ENCODE measurements at regions not wholly inside any gene's neighbourhood (a gene's known extent, or its start where the extent isn't known, plus 50 kb on each side); places are given as distances from the start of the nearest gene placed in this dataset.
"Not testable (repeated sequence)": the region's sequence is repeated elsewhere in the genome, so short reads cannot be mapped to it uniquely, and the experiment has no call there.

GRCh38 chr3:27553886-27554540 is 69.8 kb upstream of the SLC4A7 start:
- peak overlapping the region in 1 of 3 experiments; percentile 7 for H3K4me3 ChIP-seq (replicated peaks in 1 of 3; ENCODE audit: low read depth in 2 of 3, low read length in 3 of 3)
- H3K4me3 Mint-ChIP-seq, result no peak overlapping the region
- H2AFZ ChIP-seq (ENCODE audit: insufficient read depth, low read depth, low read length, poor library complexity, severe bottlenecking), result no peak overlapping the region
- 14% methylated on average over 1 of the region's 2 CpGs for WGBS (ENCODE audit: insufficient coverage)
- DNase-seq, result peak in 2 of 3 donors; percentile 37 to 78
- TF ChIP-seq CTCF (IDR thresholded peaks at IDR 0.05), result no peak
- no peak overlapping the region for H3K9ac ChIP-seq (ENCODE audit: insufficient read depth, low read length, poor library complexity, severe bottlenecking)
- H3K4me2 ChIP-seq (replicated peaks; ENCODE audit: extremely low read depth, low read length, poor library complexity, severe bottlenecking), result peak overlapping the region; percentile 6
- peak overlapping the region in 6 of 7 donors; percentile 63 to 88 (median 72) for H3K27ac Mint-ChIP-seq
- peaks cover 30% of the 10 kb centered on the region for H3K4me1 Mint-ChIP-seq
- no peaks in the 10 kb centered on the region for H3K27me3 ChIP-seq (ENCODE audit: control insufficient read depth in 2 of 2, insufficient read depth in 2 of 2, low read length in 2 of 2)
- H3K79me2 ChIP-seq (ENCODE audit: insufficient read depth, low read length), result no peaks in the 10 kb centered on the region
- intact Hi-C loops (cut with micrococcal nuclease), result loop anchor here in 1 of 2 donors (5.0 kb wide), 1 partner anchor 38 kb away; no protein-coding TSS in a partner anchor
- no peaks in the 10 kb centered on the region for H3K36me3 ChIP-seq (replicated peaks in 1 of 2; ENCODE audit: control insufficient read depth in 1 of 2, insufficient read depth in 2 of 2, low read length in 2 of 2)
- H3K27ac ChIP-seq (ENCODE audit: low read depth in 1 of 2, low read length in 2 of 2), result peak overlapping the region in 1 of 2 donors; percentile 34
- H3K27me3 Mint-ChIP-seq (ENCODE audit: low read depth in 3 of 3), result peaks cover 2 to 4% (median 2%) of the 10 kb centered on the region in 3 donors
- H3K36me3 Mint-ChIP-seq, result no peaks in the 10 kb centered on the region
- H3K9me3 ChIP-seq (replicated peaks in 1 of 2; ENCODE audit: control insufficient read depth in 1 of 2, insufficient read depth in 1 of 2, low read length in 2 of 2), result no peaks in the 10 kb centered on the region
- no peaks in the 10 kb centered on the region for H4K20me1 ChIP-seq (ENCODE audit: insufficient read depth, low read length)
- H3K9me3 Mint-ChIP-seq, result peaks cover 0 to 3% (median 0%) of the 10 kb centered on the region in 7 donors
- peaks cover 28 to 29% of the 10 kb centered on the region in 2 donors for H3K4me1 ChIP-seq (ENCODE audit: control insufficient read depth in 1 of 2, insufficient read depth in 2 of 2, low read length in 2 of 2)

GRCh38 chr3:27552708-27553107 is 68.5 kb upstream of the SLC4A7 start:
- not testable (repeated sequence) for H3K27me3 Mint-ChIP-seq (ENCODE audit: low read depth in 3 of 3); H3K4me3 ChIP-seq (replicated peaks in 1 of 3; ENCODE audit: low read depth in 2 of 3, low read length in 3 of 3); H4K20me1 ChIP-seq (ENCODE audit: insufficient read depth, low read length); H3K4me2 ChIP-seq (replicated peaks; ENCODE audit: extremely low read depth, low read length, poor library complexity, severe bottlenecking); H3K36me3 Mint-ChIP-seq; H3K36me3 ChIP-seq (replicated peaks in 1 of 2; ENCODE audit: control insufficient read depth in 1 of 2, insufficient read depth in 2 of 2, low read length in 2 of 2); H3K27me3 ChIP-seq (ENCODE audit: control insufficient read depth in 2 of 2, insufficient read depth in 2 of 2, low read length in 2 of 2); DNase-seq; H3K9me3 ChIP-seq (replicated peaks in 1 of 2; ENCODE audit: control insufficient read depth in 1 of 2, insufficient read depth in 1 of 2, low read length in 2 of 2); H3K4me3 Mint-ChIP-seq; H3K9ac ChIP-seq (ENCODE audit: insufficient read depth, low read length, poor library complexity, severe bottlenecking); H3K79me2 ChIP-seq (ENCODE audit: insufficient read depth, low read length); H2AFZ ChIP-seq (ENCODE audit: insufficient read depth, low read depth, low read length, poor library complexity, severe bottlenecking); H3K9me3 Mint-ChIP-seq; H3K27ac ChIP-seq (ENCODE audit: low read depth in 1 of 2, low read length in 2 of 2)
- peaks cover 28 to 29% of the 10 kb centered on the region in 2 donors for H3K4me1 ChIP-seq (ENCODE audit: control insufficient read depth in 1 of 2, insufficient read depth in 2 of 2, low read length in 2 of 2)
- H3K4me1 Mint-ChIP-seq, result peaks cover 30% of the 10 kb centered on the region
- 93% methylated on average over 2 of the region's 5 CpGs for WGBS (ENCODE audit: insufficient coverage)
- intact Hi-C loops (cut with micrococcal nuclease), result loop anchor here in 1 of 2 donors (5.0 kb wide), 1 partner anchor 40 kb away; no protein-coding TSS in a partner anchor
- H3K27ac Mint-ChIP-seq, result peak overlapping the region in 2 of 7 donors; percentile 7 to 27

GRCh38 chr3:27551413-27551812 is 67.2 kb upstream of the SLC4A7 start:
- H3K9ac ChIP-seq (ENCODE audit: insufficient read depth, low read length, poor library complexity, severe bottlenecking); H3K79me2 ChIP-seq (ENCODE audit: insufficient read depth, low read length); H3K27me3 Mint-ChIP-seq (ENCODE audit: low read depth in 3 of 3); DNase-seq; H3K36me3 Mint-ChIP-seq; H3K27me3 ChIP-seq (ENCODE audit: control insufficient read depth in 2 of 2, insufficient read depth in 2 of 2, low read length in 2 of 2); H3K27ac ChIP-seq (ENCODE audit: low read depth in 1 of 2, low read length in 2 of 2); H3K27ac Mint-ChIP-seq; H3K4me3 ChIP-seq (replicated peaks in 1 of 3; ENCODE audit: low read depth in 2 of 3, low read length in 3 of 3); H3K4me2 ChIP-seq (replicated peaks; ENCODE audit: extremely low read depth, low read length, poor library complexity, severe bottlenecking); H3K9me3 ChIP-seq (replicated peaks in 1 of 2; ENCODE audit: control insufficient read depth in 1 of 2, insufficient read depth in 1 of 2, low read length in 2 of 2); H3K4me3 Mint-ChIP-seq; H4K20me1 ChIP-seq (ENCODE audit: insufficient read depth, low read length); H3K9me3 Mint-ChIP-seq; H2AFZ ChIP-seq (ENCODE audit: insufficient read depth, low read depth, low read length, poor library complexity, severe bottlenecking); H3K36me3 ChIP-seq (replicated peaks in 1 of 2; ENCODE audit: control insufficient read depth in 1 of 2, insufficient read depth in 2 of 2, low read length in 2 of 2): not testable (repeated sequence)
- WGBS (ENCODE audit: insufficient coverage), result 100% methylated on average over 1 of the region's 4 CpGs
- peaks cover 30% of the 10 kb centered on the region for H3K4me1 Mint-ChIP-seq
- H3K4me1 ChIP-seq (ENCODE audit: control insufficient read depth in 1 of 2, insufficient read depth in 2 of 2, low read length in 2 of 2), result peaks cover 28 to 29% of the 10 kb centered on the region in 2 donors
- intact Hi-C loops (cut with micrococcal nuclease), result loop anchor here in 1 of 2 donors (5.0 kb wide), 1 partner anchor 41 kb away; no protein-coding TSS in a partner anchor
